ENCODE measurements at regions not wholly inside any gene's neighbourhood (a gene's known extent, or its start where the extent isn't known, plus 50 kb on each side); places are given as distances from the start of the nearest gene placed in this dataset.
"Not testable (repeated sequence)": the region's sequence is repeated elsewhere in the genome, so short reads cannot be mapped to it uniquely, and the experiment has no call there.

DNA sequence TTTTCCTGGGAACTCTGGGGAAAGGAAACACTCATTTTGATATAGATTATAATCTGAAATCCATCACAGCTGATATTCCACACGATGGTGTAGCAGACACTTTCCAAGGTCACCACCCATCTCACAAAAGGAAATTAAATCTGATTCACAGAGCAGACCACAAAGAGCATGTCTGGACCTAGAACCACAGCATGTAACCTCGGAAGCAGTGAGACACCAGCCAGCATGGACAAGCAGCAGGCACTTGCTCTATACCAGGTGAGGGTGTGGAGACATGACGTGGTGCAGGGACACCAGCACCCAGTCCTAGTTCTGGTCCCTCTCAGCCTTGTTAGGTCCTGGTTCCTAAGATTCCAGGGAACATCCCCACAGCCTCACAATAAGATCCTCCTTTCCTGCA, 116.7 kb upstream of the SAMD11 start:
- intact Hi-C loops (cut with micrococcal nuclease); H4K5ac ChIP-seq (ENCODE audit: low read depth, low read length); H3K9ac ChIP-seq (ENCODE audit: low read depth, low read length); H3K56ac ChIP-seq (ENCODE audit: extremely low read depth, insufficient read depth, low read length); H3K23ac ChIP-seq (ENCODE audit: low read depth, low read length); H3K36me3 ChIP-seq (ENCODE audit: control insufficient read depth, insufficient read depth, low read length); H3K4me2 ChIP-seq (ENCODE audit: low read depth, low read length); H4K8ac ChIP-seq (ENCODE audit: low read depth in 2 of 2, low read length in 2 of 2); H3K4me1 ChIP-seq (ENCODE audit: control insufficient read depth, insufficient read depth, low read length); H2AK5ac ChIP-seq (ENCODE audit: low read depth, low read length); in situ Hi-C loops (cut with MboI; ENCODE audit: low sequenced_read_pairs); H3K27ac ChIP-seq (ENCODE audit: insufficient read depth, low read length); H3K79me1 ChIP-seq (ENCODE audit: low read depth in 1 of 2, low read length in 2 of 2); POLR2A ChIA-PET (ENCODE audit: unreplicated experiment); H2AK9ac ChIP-seq (replicated peaks; ENCODE audit: low read depth, low read length, poor library complexity); H3K4me3 ChIP-seq (ENCODE audit: insufficient read depth, low read depth, low read length); H2BK15ac ChIP-seq (ENCODE audit: low read depth, low read length); CTCF ChIA-PET; H3K9me1 ChIP-seq (ENCODE audit: insufficient read depth, low read length); H3K9me3 ChIP-seq (ENCODE audit: control insufficient read depth, insufficient read depth, low read length); H3K27me3 ChIP-seq (ENCODE audit: control insufficient read depth, insufficient read depth, low read length); H4K91ac ChIP-seq (ENCODE audit: insufficient read depth, low read depth, low read length); H2BK120ac ChIP-seq (ENCODE audit: low read depth, low read length); H2AFZ ChIP-seq (replicated peaks; ENCODE audit: low read length, poor library complexity); H3K4ac ChIP-seq (ENCODE audit: low read depth, low read length); H3K18ac ChIP-seq (ENCODE audit: low read depth, low read length); ATAC-seq (ENCODE audit: low read depth); H3K14ac ChIP-seq (replicated peaks; ENCODE audit: low read depth, low read length); BruUV-seq (replicated peaks); H4K20me1 ChIP-seq (ENCODE audit: insufficient read depth, low read length); DNase-seq; dilution Hi-C loops (cut with HindIII; ENCODE audit: low sequenced_read_pairs, unreplicated experiment); H2BK20ac ChIP-seq (ENCODE audit: low read depth, low read length); H2BK5ac ChIP-seq (ENCODE audit: low read depth, low read length, poor library complexity, severe bottlenecking): not testable (repeated sequence)
- no CpG with 5 or more reads among the region's 3 CpGs for WGBS, 2 experiments (ENCODE audit: extremely low coverage in 2 of 2, insufficient read length in 1 of 2)

DNA sequence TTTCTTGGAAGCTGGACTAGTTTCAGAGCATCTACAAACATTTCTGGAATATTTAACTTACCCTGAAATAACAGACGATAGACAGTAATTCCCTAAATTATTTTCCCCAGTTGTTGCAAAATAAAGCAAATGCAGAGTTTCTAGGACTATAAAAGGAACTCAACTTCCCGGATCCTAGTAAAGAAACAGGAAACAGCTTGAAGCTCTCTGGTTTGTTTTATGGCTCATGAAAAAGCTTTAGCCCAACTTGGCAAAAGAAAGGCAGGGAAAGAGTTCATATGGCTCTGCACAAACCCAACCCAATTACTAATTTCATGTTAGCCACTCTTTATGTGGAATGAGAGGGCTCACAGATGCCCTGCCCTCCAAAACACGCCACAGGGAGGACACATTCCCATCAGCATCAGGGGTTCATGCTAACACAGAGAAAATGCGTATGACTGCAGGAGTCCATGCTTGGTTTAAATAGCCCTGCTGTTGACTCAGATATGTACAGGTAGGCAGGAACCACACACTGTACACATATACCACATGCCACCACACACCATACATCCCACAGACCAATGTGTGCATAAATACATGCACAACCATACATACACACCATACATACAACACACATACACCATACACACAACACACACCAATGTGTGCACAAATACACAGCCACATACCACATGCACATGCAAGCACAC, 115.9 kb upstream of the SAMD11 start:
- H3K9ac ChIP-seq (ENCODE audit: low read depth, low read length); H3K27me3 ChIP-seq (ENCODE audit: control insufficient read depth, insufficient read depth, low read length); H2BK120ac ChIP-seq (ENCODE audit: low read depth, low read length); H4K5ac ChIP-seq (ENCODE audit: low read depth, low read length); H3K23ac ChIP-seq (ENCODE audit: low read depth, low read length); H3K4me3 ChIP-seq (ENCODE audit: insufficient read depth, low read depth, low read length); CTCF ChIA-PET; H2BK5ac ChIP-seq (ENCODE audit: low read depth, low read length, poor library complexity, severe bottlenecking); H4K8ac ChIP-seq (ENCODE audit: low read depth in 2 of 2, low read length in 2 of 2); DNase-seq; H3K9me1 ChIP-seq (ENCODE audit: insufficient read depth, low read length); in situ Hi-C loops (cut with MboI; ENCODE audit: low sequenced_read_pairs); H3K4ac ChIP-seq (ENCODE audit: low read depth, low read length); H2BK20ac ChIP-seq (ENCODE audit: low read depth, low read length); H4K91ac ChIP-seq (ENCODE audit: insufficient read depth, low read depth, low read length); H2AFZ ChIP-seq (replicated peaks; ENCODE audit: low read length, poor library complexity); H2AK5ac ChIP-seq (ENCODE audit: low read depth, low read length); ATAC-seq (ENCODE audit: low read depth); BruUV-seq (replicated peaks); H4K20me1 ChIP-seq (ENCODE audit: insufficient read depth, low read length); H3K79me1 ChIP-seq (ENCODE audit: low read depth in 1 of 2, low read length in 2 of 2); H2AK9ac ChIP-seq (replicated peaks; ENCODE audit: low read depth, low read length, poor library complexity); H2BK15ac ChIP-seq (ENCODE audit: low read depth, low read length); H3K27ac ChIP-seq (ENCODE audit: insufficient read depth, low read length); H3K36me3 ChIP-seq (ENCODE audit: control insufficient read depth, insufficient read depth, low read length); POLR2A ChIA-PET (ENCODE audit: unreplicated experiment); H3K56ac ChIP-seq (ENCODE audit: extremely low read depth, insufficient read depth, low read length); H3K4me1 ChIP-seq (ENCODE audit: control insufficient read depth, insufficient read depth, low read length); dilution Hi-C loops (cut with HindIII; ENCODE audit: low sequenced_read_pairs, unreplicated experiment); H3K14ac ChIP-seq (replicated peaks; ENCODE audit: low read depth, low read length); H3K9me3 ChIP-seq (ENCODE audit: control insufficient read depth, insufficient read depth, low read length); intact Hi-C loops (cut with micrococcal nuclease); H3K18ac ChIP-seq (ENCODE audit: low read depth, low read length); H3K4me2 ChIP-seq (ENCODE audit: low read depth, low read length): not testable (repeated sequence)
- WGBS, 2 experiments (ENCODE audit: extremely low coverage in 2 of 2, insufficient read length in 1 of 2): no CpG with 5 or more reads among the region's 4 CpGs
